H1 (cell line): ENCODE measurements at regions not wholly inside any gene's neighbourhood (a gene's known extent, or its start where the extent isn't known, plus 50 kb on each side); places are given as distances from the start of the nearest gene placed in this dataset.

Source experiments
- CTCF ChIA-PET: fragments of 300-600 bp; sonication (Branson Sonifier 250); formaldehyde crosslinking; loops from one replicate; lab custom pipeline; 2021; ENCODE audit not compliant: partially characterized antibody; lab: Charles Lee
- POLR2A ChIA-PET: fragments of 300-600 bp; sonication (Branson Sonifier 250); formaldehyde crosslinking; loops from one replicate; lab custom pipeline; 2021; ENCODE audit warnings: inconsistent platforms; ENCODE audit not compliant: partially characterized antibody; lab: Charles Lee
- DNase-seq, 2 experiments: peaks; one replicate each; pipeline versions ENCODE4 v3.0.0 to v3.0.0-alpha.2; 2010 to 2022; ENCODE audit warnings: low spot score in 2 of 2, low read depth in 1 of 2, mixed read lengths in 1 of 2
- FAIRE-seq: peaks from 2 replicates; lab custom pipeline; 2011; peaks lifted over from hg19 to GRCh38; lab: Jason Lieb, UNC
- H2AFZ ChIP-seq: 2 replicates; pipeline ENCODE4 v1.8.1; 2012; ENCODE audit warnings: low read length, inconsistent platforms
- H2AK5ac ChIP-seq: 2 replicates; pipeline ENCODE4 v1.6.1; 2013; ENCODE audit warnings: low read depth, low read length
- H2BK120ac ChIP-seq: replicated peaks from 2 replicates; pipeline ENCODE3; 2013; ENCODE audit warnings: low read depth, low read length, inconsistent platforms
- H2BK12ac ChIP-seq: 2 replicates; pipeline ENCODE4 v1.6.1; 2013; ENCODE audit warnings: low read depth, low read length
- H2BK15ac ChIP-seq: 2 replicates; pipeline ENCODE4 v1.6.1; 2013; ENCODE audit warnings: low read length
- H2BK20ac ChIP-seq: 2 replicates; pipeline ENCODE4 v1.6.1; 2013; ENCODE audit warnings: low read length
- H2BK5ac ChIP-seq: 2 replicates; pipeline ENCODE4 v1.6.1; 2013; ENCODE audit warnings: low read depth, low read length
- H3K14ac ChIP-seq: 2 replicates; pipeline ENCODE4 v1.6.1; 2013; ENCODE audit warnings: inconsistent platforms; ENCODE audit not compliant: insufficient read length
- H3K18ac ChIP-seq: 2 replicates; pipeline ENCODE4 v1.6.1; 2013; ENCODE audit warnings: low read length; ENCODE audit errors: extremely low read depth
- H3K23ac ChIP-seq: 2 replicates; pipeline ENCODE4 v1.6.1; 2013; ENCODE audit warnings: inconsistent platforms; ENCODE audit not compliant: insufficient read length
- H3K23me2 ChIP-seq: 2 replicates; pipeline ENCODE4 v1.6.1; 2013; ENCODE audit warnings: low read depth, low read length
- H3K27ac ChIP-seq: 2 replicates; pipeline ENCODE4 v1.6.1; 2011; ENCODE audit warnings: low read depth, low read length, inconsistent platforms
- H3K27me3 ChIP-seq, 4 experiments: replicated peaks in 1 of 4; 1 replicate in 1 of 4; 2 replicates in 3 of 4; pipeline versions ENCODE4 v1.6.1 to v1.8.1; 2011 to 2013; ENCODE audit warnings: low read length in 3 of 4, mild to moderate bottlenecking in 3 of 4, inconsistent platforms in 2 of 4, mixed read lengths in 2 of 4, moderate library complexity in 1 of 4; ENCODE audit not compliant: control insufficient read depth in 3 of 4, insufficient read depth in 3 of 4; ENCODE audit errors: extremely low read depth in 1 of 4
- H3K36me3 ChIP-seq, 4 experiments: 2 replicates each; pipeline versions ENCODE4 v1.6.1 to v1.8.1; 2011 to 2013; ENCODE audit warnings: mild to moderate bottlenecking in 4 of 4, low read length in 3 of 4, moderate library complexity in 2 of 4, control low read depth in 1 of 4, inconsistent platforms in 1 of 4; ENCODE audit not compliant: insufficient read depth in 4 of 4, control insufficient read depth in 2 of 4
- H3K4ac ChIP-seq: replicated peaks from 2 replicates; pipeline ENCODE3; 2013; ENCODE audit warnings: low read length, low read depth, mixed read lengths, inconsistent platforms; ENCODE audit not compliant: insufficient read length
- H3K4me1 ChIP-seq, 4 experiments: replicated peaks in 1 of 4; 1 replicate in 1 of 4; 2 replicates in 3 of 4; pipeline versions ENCODE4 v1.6.1 to v1.8.1; 2011 to 2013; ENCODE audit warnings: low read length in 3 of 4, inconsistent platforms in 2 of 4, mixed read lengths in 1 of 4; ENCODE audit not compliant: insufficient read depth in 4 of 4, control insufficient read depth in 3 of 4
- H3K4me2 ChIP-seq, 2 experiments: 2 replicates each; pipeline versions ENCODE4 v1.6.1 to v1.8.1; 2011 to 2013; ENCODE audit warnings: low read depth in 2 of 2, low read length in 2 of 2, control low read depth in 1 of 2, inconsistent platforms in 1 of 2, mild to moderate bottlenecking in 1 of 2; ENCODE audit not compliant: insufficient read depth in 1 of 2
- H3K4me3 ChIP-seq, 4 experiments: fragments of 200-600, 300-600 bp in 1 of 4; sonication (generic), shearing (Covaris generic), sonication (Bioruptor Twin) in 1 of 4; 2 replicates each; pipeline versions ENCODE4 v1.5.1 to v1.8.1; 2011 to 2016; ENCODE audit warnings: low read length in 4 of 4, low read depth in 3 of 4, control low read depth in 2 of 4, inconsistent platforms in 2 of 4, mild to moderate bottlenecking in 2 of 4, mixed read lengths in 1 of 4, moderate library complexity in 1 of 4; ENCODE audit not compliant: insufficient read depth in 2 of 4; ENCODE audit errors: extremely low read depth in 1 of 4
- H3K56ac ChIP-seq: replicated peaks from 2 replicates; pipeline ENCODE3; 2013; ENCODE audit warnings: low read depth, mild to moderate bottlenecking, mixed read lengths, low read length, inconsistent platforms; ENCODE audit not compliant: insufficient read length
- H3K79me1 ChIP-seq: 2 replicates; pipeline ENCODE4 v1.6.1; 2013; ENCODE audit warnings: low read depth, low read length, control low read depth
- H3K79me2 ChIP-seq, 2 experiments: 2 replicates each; pipeline versions ENCODE4 v1.6.1 to v1.8.1; 2012 to 2013; ENCODE audit warnings: low read length in 2 of 2, mild to moderate bottlenecking in 2 of 2, inconsistent platforms in 1 of 2; ENCODE audit not compliant: insufficient read depth in 2 of 2, control insufficient read depth in 1 of 2
- H3K9ac ChIP-seq, 4 experiments: replicated peaks in 1 of 4; 1 replicate in 1 of 4; 2 replicates in 3 of 4; pipeline versions ENCODE4 v1.6.1 to v1.8.1; 2011 to 2013; ENCODE audit warnings: low read depth in 3 of 4, low read length in 3 of 4, control low read depth in 2 of 4, mild to moderate bottlenecking in 2 of 4, moderate library complexity in 2 of 4, inconsistent platforms in 1 of 4; ENCODE audit errors: extremely low read depth in 1 of 4
- H3K9me3 ChIP-seq, 2 experiments: 2 replicates each; pipeline versions ENCODE4 v1.6.1 to v1.8.1; 2012 to 2013; ENCODE audit warnings: mild to moderate bottlenecking in 2 of 2, moderate library complexity in 2 of 2, control low read depth in 1 of 2, inconsistent platforms in 1 of 2, low read depth in 1 of 2, low read length in 1 of 2, mixed read lengths in 1 of 2; ENCODE audit not compliant: insufficient read depth in 2 of 2
- H4K20me1 ChIP-seq, 2 experiments: replicated peaks in 1 of 2; 2 replicates each; pipeline versions ENCODE3 to v1.8.1; 2011 to 2013; ENCODE audit warnings: inconsistent platforms in 2 of 2, low read length in 2 of 2, mild to moderate bottlenecking in 1 of 2; ENCODE audit not compliant: insufficient read depth in 2 of 2, control insufficient read depth in 1 of 2
- H4K5ac ChIP-seq: 2 replicates; pipeline ENCODE4 v1.6.1; 2013; ENCODE audit warnings: low read length, low read depth, mixed read lengths, inconsistent platforms; ENCODE audit not compliant: insufficient read length
- H4K8ac ChIP-seq: 2 replicates; pipeline ENCODE4 v1.8.0; 2013; ENCODE audit warnings: mild to moderate bottlenecking, moderate library complexity, low read length, inconsistent platforms; ENCODE audit not compliant: insufficient read depth; ENCODE audit errors: extremely low read depth
- H4K91ac ChIP-seq: replicated peaks from 2 replicates; pipeline ENCODE3; 2013; ENCODE audit warnings: low read length, mixed read lengths, inconsistent platforms; ENCODE audit not compliant: insufficient read length
- CREB1 ChIP-seq: IDR thresholded peaks from 2 replicates; pipeline ENCODE4 v1.6.1; 2012; ENCODE audit warnings: inconsistent platforms
- EP300 ChIP-seq, 2 experiments: IDR thresholded peaks; 1 replicate in 1 of 2; 2 replicates in 1 of 2; pipeline ENCODE4 v1.6.1; 2011 to 2012; ENCODE audit warnings: low read depth in 2 of 2, low read length in 2 of 2, mild to moderate bottlenecking in 2 of 2, borderline replicate concordance in 1 of 2, inconsistent platforms in 1 of 2, moderate library complexity in 1 of 2
- EZH2 ChIP-seq: fragments of 200-600 bp; sonication (generic); IDR thresholded peaks from 2 replicates; pipeline ENCODE4 v1.7.1; 2012; ENCODE audit warnings: low read depth, mild to moderate bottlenecking, moderate library complexity, low read length, inconsistent platforms; ENCODE audit not compliant: severe bottlenecking
- POU5F1 ChIP-seq: IDR thresholded peaks from 2 replicates; pipeline ENCODE4 v1.6.1; 2011; ENCODE audit warnings: low read depth, mild to moderate bottlenecking, low read length, moderate library complexity
- WGBS, 2 experiments: shearing (Covaris generic) in 1 of 2; methylation state at CpG; one replicate each; pipeline versions ENCODE4 v1.1.6 to v1.1.7; 2013 to 2015; ENCODE audit warnings: low lambda C conversion rate in 2 of 2, mixed read lengths in 2 of 2, inconsistent platforms in 1 of 2, low coverage in 1 of 2, missing lambda C conversion rate in 1 of 2; ENCODE audit not compliant: insufficient replicate concordance in 2 of 2, insufficient coverage in 1 of 2, insufficient read length in 1 of 2; ENCODE audit errors: extremely low coverage in 1 of 2, missing lambda C conversion rate in 1 of 2; 5-methylcytosine and 5-hydroxymethylcytosine counted together

- peak overlapping the region in 1 of 4 experiments; percentile 6; a peak in 1 of 8 replicates for H3K4me3 ChIP-seq
- no peak overlapping the region for H3K23ac ChIP-seq
- H3K23me2 ChIP-seq: no peaks in the 10 kb centered on the region
- no peaks in the 10 kb centered on the region for H3K27me3 ChIP-seq
- POLR2A ChIA-PET: interaction anchor here (0.7 kb wide), 1 partner anchor 807 kb away, joined by 3 read pairs; no protein-coding TSS in a partner anchor
- no peak overlapping the region for H2AFZ ChIP-seq
- no peak overlapping the region for H2BK20ac ChIP-seq
- peak overlapping the region; percentile 62; the same call in 1 of the 2 replicates for H2BK12ac ChIP-seq
- H3K18ac ChIP-seq: no peak overlapping the region
- no peak overlapping the region for H4K5ac ChIP-seq
- no peaks in the 10 kb centered on the region for H4K20me1 ChIP-seq
- no peak for DNase-seq
- no peak overlapping the region for H2BK5ac ChIP-seq
- CTCF ChIA-PET: interaction anchor here (0.7 to 1.0 kb wide), 3 partner anchors 21 to 221 kb away, joined by 3 read pairs; no protein-coding TSS in a partner anchor
- no peak overlapping the region for H3K27ac ChIP-seq
- no peak overlapping the region for H2BK120ac ChIP-seq
- no peaks in the 10 kb centered on the region for H3K79me1 ChIP-seq
- no peak overlapping the region for H3K56ac ChIP-seq
- H3K36me3 ChIP-seq: no peaks in the 10 kb centered on the region
- H4K8ac ChIP-seq: no peak overlapping the region
- peak; percentile 62 for FAIRE-seq
- no peak overlapping the region for H2AK5ac ChIP-seq
- H3K9ac ChIP-seq: no peak overlapping the region
- no peak overlapping the region for H4K91ac ChIP-seq
- no peak overlapping the region; a peak in 1 of 4 replicates for H3K4me2 ChIP-seq
- no peaks in the 10 kb centered on the region for H3K79me2 ChIP-seq
- no peak overlapping the region for H2BK15ac ChIP-seq
- no peak overlapping the region for H3K14ac ChIP-seq
- no peaks in the 10 kb centered on the region for H3K9me3 ChIP-seq
- no peak overlapping the region for H3K4ac ChIP-seq
- 47% methylated on average over 9 of the region's 9 CpGs; no CpG with 5 or more reads in 1 of the 2 experiments for WGBS, 2 experiments
- no peaks in the 10 kb centered on the region for H3K4me1 ChIP-seq
- TF ChIP-seq EP300 (IDR thresholded peaks at IDR 0.05; ENCODE audit: borderline replicate concordance in 1 of 2, low read depth in 2 of 2, low read length in 2 of 2) (peak in 1 of 2 experiments; percentile 45; a peak in 1 of 3 replicates), CREB1 (peak; percentile 85; the same call in 1 of the 2 replicates), POU5F1 (peak; percentile 50; the same call in 1 of the 2 replicates), EZH2 (no peak)
Observed at GRCh38 chr15:36479200-36479896, 100.1 kb upstream of the CDIN1 start.
